H1 (cell line): ENCODE measurements at regions not wholly inside any gene's neighbourhood (a gene's known extent, or its start where the extent isn't known, plus 50 kb on each side); places are given as distances from the start of the nearest gene placed in this dataset.

Experiments
- CTCF ChIA-PET: fragments of 300-600 bp; sonication (Branson Sonifier 250); formaldehyde crosslinking; loops from one replicate; lab custom pipeline; 2021; ENCODE audit not compliant: partially characterized antibody; lab: Charles Lee
- POLR2A ChIA-PET: fragments of 300-600 bp; sonication (Branson Sonifier 250); formaldehyde crosslinking; loops from one replicate; lab custom pipeline; 2021; ENCODE audit warnings: inconsistent platforms; ENCODE audit not compliant: partially characterized antibody; lab: Charles Lee
- DNase-seq, 2 experiments: peaks; one replicate each; pipeline versions ENCODE4 v3.0.0 to v3.0.0-alpha.2; 2010 to 2022; ENCODE audit warnings: low spot score in 2 of 2, low read depth in 1 of 2, mixed read lengths in 1 of 2
- FAIRE-seq: peaks from 2 replicates; lab custom pipeline; 2011; peaks lifted over from hg19 to GRCh38; lab: Jason Lieb, UNC
- H2AFZ ChIP-seq: 2 replicates; pipeline ENCODE4 v1.8.1; 2012; ENCODE audit warnings: low read length, inconsistent platforms
- H2AK5ac ChIP-seq: 2 replicates; pipeline ENCODE4 v1.6.1; 2013; ENCODE audit warnings: low read depth, low read length
- H2BK120ac ChIP-seq: replicated peaks from 2 replicates; pipeline ENCODE3; 2013; ENCODE audit warnings: low read depth, low read length, inconsistent platforms
- H2BK12ac ChIP-seq: 2 replicates; pipeline ENCODE4 v1.6.1; 2013; ENCODE audit warnings: low read depth, low read length
- H2BK15ac ChIP-seq: 2 replicates; pipeline ENCODE4 v1.6.1; 2013; ENCODE audit warnings: low read length
- H2BK20ac ChIP-seq: 2 replicates; pipeline ENCODE4 v1.6.1; 2013; ENCODE audit warnings: low read length
- H2BK5ac ChIP-seq: 2 replicates; pipeline ENCODE4 v1.6.1; 2013; ENCODE audit warnings: low read depth, low read length
- H3K14ac ChIP-seq: 2 replicates; pipeline ENCODE4 v1.6.1; 2013; ENCODE audit warnings: inconsistent platforms; ENCODE audit not compliant: insufficient read length
- H3K18ac ChIP-seq: 2 replicates; pipeline ENCODE4 v1.6.1; 2013; ENCODE audit warnings: low read length; ENCODE audit errors: extremely low read depth
- H3K23ac ChIP-seq: 2 replicates; pipeline ENCODE4 v1.6.1; 2013; ENCODE audit warnings: inconsistent platforms; ENCODE audit not compliant: insufficient read length
- H3K23me2 ChIP-seq: 2 replicates; pipeline ENCODE4 v1.6.1; 2013; ENCODE audit warnings: low read depth, low read length
- H3K27ac ChIP-seq: 2 replicates; pipeline ENCODE4 v1.6.1; 2011; ENCODE audit warnings: low read depth, low read length, inconsistent platforms
- H3K27me3 ChIP-seq, 4 experiments: replicated peaks in 1 of 4; 1 replicate in 1 of 4; 2 replicates in 3 of 4; pipeline versions ENCODE4 v1.6.1 to v1.8.1; 2011 to 2013; ENCODE audit warnings: low read length in 3 of 4, mild to moderate bottlenecking in 3 of 4, inconsistent platforms in 2 of 4, mixed read lengths in 2 of 4, moderate library complexity in 1 of 4; ENCODE audit not compliant: control insufficient read depth in 3 of 4, insufficient read depth in 3 of 4; ENCODE audit errors: extremely low read depth in 1 of 4
- H3K36me3 ChIP-seq, 4 experiments: 2 replicates each; pipeline versions ENCODE4 v1.6.1 to v1.8.1; 2011 to 2013; ENCODE audit warnings: mild to moderate bottlenecking in 4 of 4, low read length in 3 of 4, moderate library complexity in 2 of 4, control low read depth in 1 of 4, inconsistent platforms in 1 of 4; ENCODE audit not compliant: insufficient read depth in 4 of 4, control insufficient read depth in 2 of 4
- H3K4ac ChIP-seq: replicated peaks from 2 replicates; pipeline ENCODE3; 2013; ENCODE audit warnings: low read length, low read depth, mixed read lengths, inconsistent platforms; ENCODE audit not compliant: insufficient read length
- H3K4me1 ChIP-seq, 4 experiments: replicated peaks in 1 of 4; 1 replicate in 1 of 4; 2 replicates in 3 of 4; pipeline versions ENCODE4 v1.6.1 to v1.8.1; 2011 to 2013; ENCODE audit warnings: low read length in 3 of 4, inconsistent platforms in 2 of 4, mixed read lengths in 1 of 4; ENCODE audit not compliant: insufficient read depth in 4 of 4, control insufficient read depth in 3 of 4
- H3K4me2 ChIP-seq, 2 experiments: 2 replicates each; pipeline versions ENCODE4 v1.6.1 to v1.8.1; 2011 to 2013; ENCODE audit warnings: low read depth in 2 of 2, low read length in 2 of 2, control low read depth in 1 of 2, inconsistent platforms in 1 of 2, mild to moderate bottlenecking in 1 of 2; ENCODE audit not compliant: insufficient read depth in 1 of 2
- H3K4me3 ChIP-seq, 4 experiments: fragments of 200-600, 300-600 bp in 1 of 4; sonication (generic), shearing (Covaris generic), sonication (Bioruptor Twin) in 1 of 4; 2 replicates each; pipeline versions ENCODE4 v1.5.1 to v1.8.1; 2011 to 2016; ENCODE audit warnings: low read length in 4 of 4, low read depth in 3 of 4, control low read depth in 2 of 4, inconsistent platforms in 2 of 4, mild to moderate bottlenecking in 2 of 4, mixed read lengths in 1 of 4, moderate library complexity in 1 of 4; ENCODE audit not compliant: insufficient read depth in 2 of 4; ENCODE audit errors: extremely low read depth in 1 of 4
- H3K56ac ChIP-seq: replicated peaks from 2 replicates; pipeline ENCODE3; 2013; ENCODE audit warnings: low read depth, mild to moderate bottlenecking, mixed read lengths, low read length, inconsistent platforms; ENCODE audit not compliant: insufficient read length
- H3K79me1 ChIP-seq: 2 replicates; pipeline ENCODE4 v1.6.1; 2013; ENCODE audit warnings: low read depth, low read length, control low read depth
- H3K79me2 ChIP-seq, 2 experiments: 2 replicates each; pipeline versions ENCODE4 v1.6.1 to v1.8.1; 2012 to 2013; ENCODE audit warnings: low read length in 2 of 2, mild to moderate bottlenecking in 2 of 2, inconsistent platforms in 1 of 2; ENCODE audit not compliant: insufficient read depth in 2 of 2, control insufficient read depth in 1 of 2
- H3K9ac ChIP-seq, 4 experiments: replicated peaks in 1 of 4; 1 replicate in 1 of 4; 2 replicates in 3 of 4; pipeline versions ENCODE4 v1.6.1 to v1.8.1; 2011 to 2013; ENCODE audit warnings: low read depth in 3 of 4, low read length in 3 of 4, control low read depth in 2 of 4, mild to moderate bottlenecking in 2 of 4, moderate library complexity in 2 of 4, inconsistent platforms in 1 of 4; ENCODE audit errors: extremely low read depth in 1 of 4
- H3K9me3 ChIP-seq, 2 experiments: 2 replicates each; pipeline versions ENCODE4 v1.6.1 to v1.8.1; 2012 to 2013; ENCODE audit warnings: mild to moderate bottlenecking in 2 of 2, moderate library complexity in 2 of 2, control low read depth in 1 of 2, inconsistent platforms in 1 of 2, low read depth in 1 of 2, low read length in 1 of 2, mixed read lengths in 1 of 2; ENCODE audit not compliant: insufficient read depth in 2 of 2
- H4K20me1 ChIP-seq, 2 experiments: replicated peaks in 1 of 2; 2 replicates each; pipeline versions ENCODE3 to v1.8.1; 2011 to 2013; ENCODE audit warnings: inconsistent platforms in 2 of 2, low read length in 2 of 2, mild to moderate bottlenecking in 1 of 2; ENCODE audit not compliant: insufficient read depth in 2 of 2, control insufficient read depth in 1 of 2
- H4K5ac ChIP-seq: 2 replicates; pipeline ENCODE4 v1.6.1; 2013; ENCODE audit warnings: low read length, low read depth, mixed read lengths, inconsistent platforms; ENCODE audit not compliant: insufficient read length
- H4K8ac ChIP-seq: 2 replicates; pipeline ENCODE4 v1.8.0; 2013; ENCODE audit warnings: mild to moderate bottlenecking, moderate library complexity, low read length, inconsistent platforms; ENCODE audit not compliant: insufficient read depth; ENCODE audit errors: extremely low read depth
- H4K91ac ChIP-seq: replicated peaks from 2 replicates; pipeline ENCODE3; 2013; ENCODE audit warnings: low read length, mixed read lengths, inconsistent platforms; ENCODE audit not compliant: insufficient read length
- SP4 ChIP-seq: IDR thresholded peaks from 2 replicates; pipeline ENCODE4 v1.6.1; 2012; ENCODE audit warnings: low read length, inconsistent platforms
- WGBS, 2 experiments: shearing (Covaris generic) in 1 of 2; methylation state at CpG; one replicate each; pipeline versions ENCODE4 v1.1.6 to v1.1.7; 2013 to 2015; ENCODE audit warnings: low lambda C conversion rate in 2 of 2, mixed read lengths in 2 of 2, inconsistent platforms in 1 of 2, low coverage in 1 of 2, missing lambda C conversion rate in 1 of 2; ENCODE audit not compliant: insufficient replicate concordance in 2 of 2, insufficient coverage in 1 of 2, insufficient read length in 1 of 2; ENCODE audit errors: extremely low coverage in 1 of 2, missing lambda C conversion rate in 1 of 2; 5-methylcytosine and 5-hydroxymethylcytosine counted together

- Histone ChIP-seq H4K91ac (no peak overlapping the region), H3K14ac (no peak overlapping the region), H3K36me3 (no peaks in the 10 kb centered on the region), H2BK120ac (no peak overlapping the region), H3K4me3 (no peak overlapping the region), H2AFZ (no peak overlapping the region), H3K56ac (no peak overlapping the region), H2BK12ac (no peak overlapping the region), H3K27ac (no peak overlapping the region), H4K5ac (no peak overlapping the region), H2AK5ac (no peak overlapping the region), H3K9me3 (peaks cover 2 to 3% of the 10 kb centered on the region in 2 experiments; a peak in 1 of 4 replicates), H3K4ac (no peak overlapping the region), H3K23ac (no peak overlapping the region), H3K4me1 (no peaks in the 10 kb centered on the region; a peak in 1 of 7 replicates), H3K4me2 (no peak overlapping the region), H3K79me2 (no peaks in the 10 kb centered on the region), H2BK5ac (no peak overlapping the region), H3K9ac (no peak overlapping the region), H2BK15ac (no peak overlapping the region), H4K8ac (no peak overlapping the region), H3K27me3 (no peaks in the 10 kb centered on the region), H3K79me1 (no peaks in the 10 kb centered on the region), H4K20me1 (peaks cover 0 to 3% of the 10 kb centered on the region in 2 experiments), H2BK20ac (no peak overlapping the region), H3K18ac (no peak overlapping the region), H3K23me2 (peaks cover 6% of the 10 kb centered on the region; the same call in 1 of the 2 replicates)
- WGBS, 2 experiments = 81% methylated on average over 10 of the region's 12 CpGs; no CpG with 5 or more reads in 1 of the 2 experiments
- DNase-seq (no peak), FAIRE-seq (no peak)
- no peak for TF ChIP-seq SP4
- ChIA-PET CTCF (interaction anchor here (0.7 kb wide), 3 partner anchors 115 to 391 kb away, joined by 3 read pairs; no protein-coding TSS in a partner anchor), POLR2A (no interaction called here)
Observed at GRCh38 chr7:357531-358209, 67.7 kb downstream of the FOXL3 start.
